ENCODE measurements at regions not wholly inside any gene's neighbourhood (a gene's known extent, or its start where the extent isn't known, plus 50 kb on each side); places are given as distances from the start of the nearest gene placed in this dataset.

GRCh38 chr11:26048271-26048670 is 283.7 kb upstream of the ANO3 start:
- no peak for TF ChIP-seq CTCF (IDR thresholded peaks at IDR 0.05; ENCODE audit: insufficient read depth, low read length)
- no peak for TF ChIP-seq POLR2AphosphoS5 (IDR thresholded peaks at IDR 0.05; ENCODE audit: low read depth)
- TF ChIP-seq REST (IDR thresholded peaks at IDR 0.05; ENCODE audit: insufficient replicate concordance, low read depth): no peak
- no peak for TF ChIP-seq GABPA (IDR thresholded peaks at IDR 0.05; ENCODE audit: low read depth)
